ENCODE measurements at regions not wholly inside any gene's neighbourhood (a gene's known extent, or its start where the extent isn't known, plus 50 kb on each side); places are given as distances from the start of the nearest gene placed in this dataset.
"Not testable (repeated sequence)": the region's sequence is repeated elsewhere in the genome, so short reads cannot be mapped to it uniquely, and the experiment has no call there.

GRCh38 chr18:35876243-35876642 is 96.2 kb upstream of the RMP24 start:
- DNase-seq (ENCODE audit: low spot score), result no peak

- no peak for DNase-seq (ENCODE audit: low spot score)
Observed at GRCh38 chr18:35880788-35881455, 91.6 kb upstream of the RMP24 start.

- no peak for DNase-seq (ENCODE audit: low spot score)
Observed at GRCh38 chr18:35888329-35888728, 84.2 kb upstream of the RMP24 start.

- no peak for DNase-seq (ENCODE audit: low spot score)
Observed at GRCh38 chr18:35889677-35890076, 82.8 kb upstream of the RMP24 start.

GRCh38 chr18:35890323-35890722 is 82.2 kb upstream of the RMP24 start:
- no peak for DNase-seq (ENCODE audit: low spot score)

- no peak for DNase-seq (ENCODE audit: low spot score)
Observed at GRCh38 chr18:35892118-35892517, 80.4 kb upstream of the RMP24 start.

GRCh38 chr18:35897481-35897880 is 75.0 kb upstream of the RMP24 start:
- not testable (repeated sequence) for DNase-seq (ENCODE audit: low spot score)

GRCh38 chr18:35904389-35905037 is 68.0 kb upstream of the RMP24 start:
- DNase-seq (ENCODE audit: low spot score), result no peak

GRCh38 chr18:35905436-35905835 is 67.0 kb upstream of the RMP24 start:
- DNase-seq (ENCODE audit: low spot score), result no peak

- DNase-seq (ENCODE audit: low spot score), result not testable (repeated sequence)
Observed at GRCh38 chr18:35906291-35906690, 66.2 kb upstream of the RMP24 start.

- no peak for DNase-seq (ENCODE audit: low spot score)
Observed at GRCh38 chr18:35910327-35910726, 62.2 kb upstream of the RMP24 start.

- DNase-seq (ENCODE audit: low spot score), result no peak
Observed at GRCh38 chr18:35912332-35912731, 60.1 kb upstream of the RMP24 start.

- DNase-seq (ENCODE audit: low spot score), result no peak
Observed at GRCh38 chr18:35915056-35915455, 57.4 kb upstream of the RMP24 start.

- DNase-seq (ENCODE audit: low spot score), result no peak
Observed at GRCh38 chr18:35917043-35917442, 55.4 kb upstream of the RMP24 start.

GRCh38 chr18:35918564-35918963 is 53.9 kb upstream of the RMP24 start:
- DNase-seq (ENCODE audit: low spot score), result no peak

GRCh38 chr18:35919179-35919578 is 53.3 kb upstream of the RMP24 start:
- no peak for DNase-seq (ENCODE audit: low spot score)

GRCh38 chr18:35920623-35921022 is 51.9 kb upstream of the RMP24 start:
- no peak for DNase-seq (ENCODE audit: low spot score)

Data from GM03348 (cell line).